LNCaP clone FGC (cell line): ENCODE measurements at regions not wholly inside any gene's neighbourhood (a gene's known extent, or its start where the extent isn't known, plus 50 kb on each side); places are given as distances from the start of the nearest gene placed in this dataset.

Source experiments
- DNase-seq: peaks from one replicate; pipeline ENCODE4 v3.0.0-alpha.2; 2011; ENCODE audit warnings: low read depth
- H3K4me3 ChIP-seq: 2 replicates; pipeline ENCODE4 v1.5.1; 2011; ENCODE audit warnings: mild to moderate bottlenecking, low read depth, low read length, control low read depth
- TF ChIP-seq, protein P1 (sequence below): IDR thresholded peaks from 2 replicates; pipeline ENCODE4 v1.5.1; 2012; ENCODE audit warnings: mild to moderate bottlenecking; ENCODE audit not compliant: control insufficient read depth, insufficient read depth; ENCODE audit errors: extremely low read depth

DNA sequence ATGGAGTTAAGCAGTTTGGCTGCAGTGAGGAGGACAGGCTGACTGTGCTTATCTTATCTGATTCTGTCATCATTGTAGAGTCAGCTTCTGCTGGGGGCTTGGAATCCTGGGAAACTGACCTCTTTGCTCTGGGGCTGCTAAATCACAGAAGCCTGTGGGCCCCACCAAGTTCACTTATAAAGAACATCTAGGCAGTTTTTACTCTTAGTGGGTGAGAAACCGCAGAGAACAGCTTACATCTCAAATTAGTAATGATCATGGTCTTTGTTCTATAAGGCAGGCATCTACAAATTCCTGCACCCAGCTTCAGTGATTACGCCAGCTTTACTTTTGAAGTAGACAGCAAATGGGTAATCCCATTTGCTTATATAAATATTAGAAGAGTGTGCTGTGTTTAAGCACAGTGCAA is 75.7 kb downstream of the ZC3H11B start:
- no peak overlapping the region for H3K4me3 ChIP-seq
- TF ChIP-seq, protein P1, sequence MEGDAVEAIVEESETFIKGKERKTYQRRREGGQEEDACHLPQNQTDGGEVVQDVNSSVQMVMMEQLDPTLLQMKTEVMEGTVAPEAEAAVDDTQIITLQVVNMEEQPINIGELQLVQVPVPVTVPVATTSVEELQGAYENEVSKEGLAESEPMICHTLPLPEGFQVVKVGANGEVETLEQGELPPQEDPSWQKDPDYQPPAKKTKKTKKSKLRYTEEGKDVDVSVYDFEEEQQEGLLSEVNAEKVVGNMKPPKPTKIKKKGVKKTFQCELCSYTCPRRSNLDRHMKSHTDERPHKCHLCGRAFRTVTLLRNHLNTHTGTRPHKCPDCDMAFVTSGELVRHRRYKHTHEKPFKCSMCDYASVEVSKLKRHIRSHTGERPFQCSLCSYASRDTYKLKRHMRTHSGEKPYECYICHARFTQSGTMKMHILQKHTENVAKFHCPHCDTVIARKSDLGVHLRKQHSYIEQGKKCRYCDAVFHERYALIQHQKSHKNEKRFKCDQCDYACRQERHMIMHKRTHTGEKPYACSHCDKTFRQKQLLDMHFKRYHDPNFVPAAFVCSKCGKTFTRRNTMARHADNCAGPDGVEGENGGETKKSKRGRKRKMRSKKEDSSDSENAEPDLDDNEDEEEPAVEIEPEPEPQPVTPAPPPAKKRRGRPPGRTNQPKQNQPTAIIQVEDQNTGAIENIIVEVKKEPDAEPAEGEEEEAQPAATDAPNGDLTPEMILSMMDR = no peak
- DNase-seq = no peak

DNA sequence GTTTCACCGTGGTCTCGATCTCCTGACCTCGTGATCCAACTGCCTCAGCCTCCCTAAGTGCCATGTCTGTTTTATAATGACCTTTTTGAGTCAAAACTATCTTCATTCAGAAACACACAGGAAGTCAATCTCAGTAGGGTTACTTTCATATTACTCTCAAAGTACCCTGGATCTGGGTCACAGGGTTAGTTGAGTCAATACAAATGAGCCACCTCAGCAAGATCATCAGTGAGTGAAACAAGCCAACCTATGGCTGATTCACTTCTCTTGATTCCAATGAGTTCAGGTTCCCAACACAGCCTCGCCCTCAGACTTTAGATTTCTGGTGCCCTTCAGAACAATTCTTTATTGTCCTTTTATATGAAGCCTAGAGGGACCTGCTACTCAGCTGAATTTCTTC is 76.9 kb downstream of the ZC3H11B start:
- TF ChIP-seq, protein P1 = no peak
- DNase-seq = no peak
- no peak overlapping the region for H3K4me3 ChIP-seq

DNA sequence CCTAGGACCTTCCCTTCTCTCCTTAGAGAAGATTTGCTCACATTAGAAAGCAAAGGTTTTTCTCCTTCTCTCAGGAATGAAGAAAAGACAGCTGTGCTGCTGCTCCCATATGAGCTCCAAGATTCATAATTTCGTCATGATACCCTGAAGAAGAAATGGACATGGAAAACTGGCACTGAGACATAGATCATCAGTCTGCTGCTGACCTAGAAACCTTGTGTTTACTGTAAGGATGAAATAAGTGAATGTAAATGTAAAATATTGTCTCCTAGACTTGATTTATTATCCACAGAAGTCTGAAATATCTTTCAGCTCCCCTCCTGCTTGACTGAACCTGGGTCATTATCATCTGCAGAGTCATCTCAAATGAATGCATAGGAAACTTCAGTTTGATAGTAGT is 77.9 kb downstream of the ZC3H11B start:
- no peak for DNase-seq
- H3K4me3 ChIP-seq = no peak overlapping the region
- TF ChIP-seq, protein P1 = no peak

DNA sequence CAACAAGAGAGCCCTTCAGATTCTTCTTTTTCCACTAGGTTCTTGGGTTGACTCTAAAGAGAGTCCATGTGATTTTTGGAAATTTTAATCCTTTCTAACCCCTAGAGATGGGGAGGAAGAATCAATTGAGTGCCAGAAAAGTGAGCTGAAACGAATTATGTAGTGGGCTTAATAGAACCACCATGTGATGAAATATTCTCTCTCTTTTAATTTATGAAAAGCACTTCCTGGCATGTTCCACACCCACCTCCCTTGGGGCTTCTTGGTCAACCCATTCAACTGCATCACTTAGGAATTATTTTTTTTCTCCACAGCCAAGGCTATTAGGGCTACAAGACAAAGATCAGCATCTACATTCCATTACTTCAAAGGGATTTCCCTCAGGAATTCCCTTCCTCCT is 79.6 kb downstream of the ZC3H11B start:
- TF ChIP-seq, protein P1 = no peak
- H3K4me3 ChIP-seq = no peak overlapping the region
- DNase-seq = no peak

DNA sequence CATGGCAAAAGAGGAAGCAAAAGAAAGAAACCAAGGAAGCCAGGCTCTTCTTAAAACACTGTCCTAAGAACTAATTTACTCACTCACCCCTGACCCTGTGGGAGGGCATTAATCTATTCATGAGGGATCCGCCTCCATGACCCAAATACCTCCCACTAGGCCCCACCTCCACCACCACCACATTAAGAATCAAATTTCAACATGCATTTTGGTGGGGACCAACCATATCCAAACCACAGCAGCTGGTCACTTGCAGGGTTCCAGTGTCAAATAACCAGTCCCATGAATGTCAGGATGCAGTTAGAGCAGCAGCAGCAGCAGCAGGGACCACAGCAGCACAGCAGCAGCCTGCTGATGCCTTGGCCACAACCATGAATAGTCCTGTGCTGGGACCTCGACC is 83.8 kb downstream of the ZC3H11B start:
- TF ChIP-seq, protein P1 = no peak
- H3K4me3 ChIP-seq = no peak overlapping the region
- DNase-seq = no peak

DNA sequence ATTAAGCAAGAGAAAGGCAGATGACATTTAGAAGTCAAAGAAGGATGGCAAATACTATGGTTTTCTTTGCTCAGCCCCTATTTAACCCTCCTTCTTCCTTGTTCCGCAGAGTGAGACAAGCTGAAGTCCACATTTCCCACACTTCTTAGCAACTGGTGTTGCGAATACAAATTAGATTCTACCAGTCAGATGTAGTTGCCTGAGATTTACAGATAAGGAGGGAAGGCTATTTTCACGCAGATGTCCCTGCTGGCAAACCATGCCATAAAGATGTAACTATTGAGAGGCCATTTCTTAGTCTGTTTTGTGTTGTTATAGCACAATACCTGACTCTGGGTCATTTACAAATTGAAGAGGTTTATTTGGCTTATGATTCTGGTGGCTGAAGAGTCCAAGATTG is 84.3 kb downstream of the ZC3H11B start:
- H3K4me3 ChIP-seq = no peak overlapping the region
- DNase-seq = no peak
- TF ChIP-seq, protein P1 = no peak

DNA sequence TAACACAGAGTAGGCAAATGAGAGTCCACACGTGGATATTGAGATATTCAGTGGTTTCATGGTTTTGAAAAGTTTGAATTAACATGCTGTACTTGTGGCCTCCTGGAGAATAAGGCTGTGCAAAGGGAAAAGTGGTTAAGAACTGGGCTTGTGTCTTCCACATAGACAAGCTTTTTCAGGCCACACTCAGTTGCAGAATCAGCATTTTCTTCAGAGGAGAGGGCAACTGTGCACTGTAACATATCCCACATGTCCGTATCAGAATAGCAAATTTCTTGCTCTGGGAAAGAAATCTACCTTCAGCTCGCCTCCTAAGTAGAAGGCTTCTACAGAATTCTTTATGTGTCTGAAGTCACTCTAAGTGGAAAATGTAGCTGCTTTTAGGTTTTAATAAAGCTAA is 84.9 kb downstream of the ZC3H11B start:
- no peak for DNase-seq
- TF ChIP-seq, protein P1 = no peak
- no peak overlapping the region for H3K4me3 ChIP-seq
